GM06990 (cell line): ENCODE measurements at regions not wholly inside any gene's neighbourhood (a gene's known extent, or its start where the extent isn't known, plus 50 kb on each side); places are given as distances from the start of the nearest gene placed in this dataset.

Experiments
- DNase-seq: peaks from one replicate; pipeline ENCODE4 v3.0.0-alpha.2; 2011; ENCODE audit not compliant: insufficient read length; ENCODE audit errors: extremely low read depth
- H3K27me3 ChIP-seq: replicated peaks from 2 replicates; pipeline ENCODE4 v1.6.0; 2011; ENCODE audit warnings: low read length; ENCODE audit not compliant: control insufficient read depth, insufficient read depth
- H3K36me3 ChIP-seq: 2 replicates; pipeline ENCODE4 v1.5.1; 2011; ENCODE audit warnings: low read length; ENCODE audit not compliant: control insufficient read depth, insufficient read depth
- H3K4me3 ChIP-seq: replicated peaks from 2 replicates; pipeline ENCODE4 v1.5.1; 2011; ENCODE audit warnings: low read depth, mild to moderate bottlenecking, control low read depth, low read length
- CTCF ChIP-seq: IDR thresholded peaks from 2 replicates; pipeline ENCODE4 v1.5.1; 2011; ENCODE audit warnings: low read length, control low read depth, mild to moderate bottlenecking, inconsistent platforms; ENCODE audit not compliant: insufficient read depth, poor library complexity, severe bottlenecking

- Histone ChIP-seq H3K36me3 (no peaks in the 10 kb centered on the region), H3K27me3 (no peaks in the 10 kb centered on the region), H3K4me3 (no peak overlapping the region)
- DNase-seq, result no peak
- TF ChIP-seq CTCF, result no peak
Observed at GRCh38 chr3:117644203-117644602, 934.6 kb downstream of the TUSC7 start.

- no peak for TF ChIP-seq CTCF
- no peaks in the 10 kb centered on the region for H3K27me3 ChIP-seq
- DNase-seq, result no peak
- H3K4me3 ChIP-seq, result no peak overlapping the region
- H3K36me3 ChIP-seq, result no peaks in the 10 kb centered on the region
Observed at GRCh38 chr3:117645561-117646242, 936.1 kb downstream of the TUSC7 start.

- Histone ChIP-seq H3K27me3 (no peaks in the 10 kb centered on the region), H3K36me3 (no peaks in the 10 kb centered on the region), H3K4me3 (no peak overlapping the region)
- no peak for DNase-seq
- no peak for TF ChIP-seq CTCF
Observed at GRCh38 chr3:117647435-117647834, 937.9 kb downstream of the TUSC7 start.

GRCh38 chr3:117651246-117651645, 941.7 kb downstream of the TUSC7 start:
- Histone ChIP-seq H3K36me3 (no peaks in the 10 kb centered on the region), H3K4me3 (no peak overlapping the region), H3K27me3 (no peaks in the 10 kb centered on the region)
- TF ChIP-seq CTCF, result no peak
- DNase-seq, result no peak

- Histone ChIP-seq H3K27me3 (no peaks in the 10 kb centered on the region), H3K4me3 (no peak overlapping the region), H3K36me3 (no peaks in the 10 kb centered on the region)
- DNase-seq, result no peak
- no peak for TF ChIP-seq CTCF
Observed at GRCh38 chr3:117656391-117656790, 946.8 kb downstream of the TUSC7 start.

- Histone ChIP-seq H3K27me3 (no peaks in the 10 kb centered on the region), H3K36me3 (no peaks in the 10 kb centered on the region), H3K4me3 (no peak overlapping the region)
- no peak for DNase-seq
- no peak for TF ChIP-seq CTCF
Observed at GRCh38 chr3:117657278-117657677, 947.7 kb downstream of the TUSC7 start.
